ENCODE measurements at regions not wholly inside any gene's neighbourhood (a gene's known extent, or its start where the extent isn't known, plus 50 kb on each side); places are given as distances from the start of the nearest gene placed in this dataset.

DNA sequence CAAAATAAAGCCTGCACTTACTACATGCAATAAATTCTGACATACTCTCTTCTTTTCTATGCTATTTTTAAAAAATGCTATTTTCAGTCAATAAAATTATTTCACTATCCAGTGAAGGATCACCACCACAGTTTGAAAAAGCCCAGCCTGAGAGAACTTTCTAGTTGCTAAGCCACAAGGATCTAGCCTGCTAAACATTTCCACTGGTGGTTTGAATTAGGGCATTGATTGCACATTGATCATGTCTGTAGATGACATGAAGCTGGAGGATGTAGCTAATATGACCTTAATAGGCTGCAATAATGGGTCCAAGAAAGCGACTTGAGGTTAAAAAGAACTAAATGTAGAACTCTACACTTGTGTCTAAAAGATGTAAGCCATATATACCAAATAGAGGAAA, 56.0 kb upstream of the ARHGAP21 start:
- TF ChIP-seq, protein P1, sequence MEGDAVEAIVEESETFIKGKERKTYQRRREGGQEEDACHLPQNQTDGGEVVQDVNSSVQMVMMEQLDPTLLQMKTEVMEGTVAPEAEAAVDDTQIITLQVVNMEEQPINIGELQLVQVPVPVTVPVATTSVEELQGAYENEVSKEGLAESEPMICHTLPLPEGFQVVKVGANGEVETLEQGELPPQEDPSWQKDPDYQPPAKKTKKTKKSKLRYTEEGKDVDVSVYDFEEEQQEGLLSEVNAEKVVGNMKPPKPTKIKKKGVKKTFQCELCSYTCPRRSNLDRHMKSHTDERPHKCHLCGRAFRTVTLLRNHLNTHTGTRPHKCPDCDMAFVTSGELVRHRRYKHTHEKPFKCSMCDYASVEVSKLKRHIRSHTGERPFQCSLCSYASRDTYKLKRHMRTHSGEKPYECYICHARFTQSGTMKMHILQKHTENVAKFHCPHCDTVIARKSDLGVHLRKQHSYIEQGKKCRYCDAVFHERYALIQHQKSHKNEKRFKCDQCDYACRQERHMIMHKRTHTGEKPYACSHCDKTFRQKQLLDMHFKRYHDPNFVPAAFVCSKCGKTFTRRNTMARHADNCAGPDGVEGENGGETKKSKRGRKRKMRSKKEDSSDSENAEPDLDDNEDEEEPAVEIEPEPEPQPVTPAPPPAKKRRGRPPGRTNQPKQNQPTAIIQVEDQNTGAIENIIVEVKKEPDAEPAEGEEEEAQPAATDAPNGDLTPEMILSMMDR (conservative IDR thresholded peaks at IDR 0.05; ENCODE audit: low read length): no peak
- no peak for TF ChIP-seq EZH2phosphoT487 (IDR thresholded peaks at IDR 0.05; ENCODE audit: borderline replicate concordance, low read depth, low read length)
